Neural cell (in vitro differentiated cells): ENCODE measurements at regions not wholly inside any gene's neighbourhood (a gene's known extent, or its start where the extent isn't known, plus 50 kb on each side); places are given as distances from the start of the nearest gene placed in this dataset.

Source experiments
- CTCF ChIP-seq: fragments of 450-650 bp; IDR thresholded peaks from 2 replicates; pipeline ENCODE4 v1.5.1; 2014; ENCODE audit warnings: antibody characterized with exemption, mild to moderate bottlenecking, moderate library complexity; ENCODE audit not compliant: poor library complexity, severe bottlenecking
- EP300 ChIP-seq: fragments of 450-650 bp; conservative IDR thresholded peaks from 2 replicates; pipeline ENCODE4 v1.6.1; 2014; ENCODE audit warnings: antibody characterized with exemption, mild to moderate bottlenecking, moderate library complexity; ENCODE audit not compliant: poor library complexity, severe bottlenecking
- EZH2 ChIP-seq: fragments of 200-600, 300-800 bp; shearing (Covaris generic), sonication (generic); IDR thresholded peaks from 2 replicates; pipeline ENCODE4 v1.6.1; 2014; ENCODE audit warnings: antibody characterized with exemption, low read length, borderline replicate concordance, mild to moderate bottlenecking; ENCODE audit not compliant: insufficient read depth, poor library complexity, severe bottlenecking

- TF ChIP-seq EZH2 (no peak), CTCF (no peak), EP300 (no peak)
Observed at GRCh38 chr1:90544356-90544755, 172.7 kb downstream of the BARHL2 start.
